Neural cell (in vitro differentiated cells): ENCODE measurements at regions not wholly inside any gene's neighbourhood (a gene's known extent, or its start where the extent isn't known, plus 50 kb on each side); places are given as distances from the start of the nearest gene placed in this dataset.

Source experiments
- H2AFZ ChIP-seq: fragments of 200-600, 300-800 bp; sonication (generic), shearing (Covaris generic); 2 replicates; pipeline ENCODE4 v1.6.0; 2014; ENCODE audit warnings: low read depth, mild to moderate bottlenecking, antibody characterized with exemption, low read length, moderate library complexity
- H3F3A ChIP-seq: fragments of 200-600 bp; shearing (Covaris generic); 2 replicates; pipeline ENCODE4 v1.6.1; 2016; ENCODE audit warnings: mild to moderate bottlenecking, moderate library complexity, mixed read lengths, antibody characterized with exemption, low read length; ENCODE audit not compliant: insufficient read depth, poor library complexity, severe bottlenecking
- H3K27ac ChIP-seq: fragments of 200-600, 300-800 bp; sonication (generic), shearing (Covaris generic); 2 replicates; pipeline ENCODE4 v1.5.1; 2014; ENCODE audit warnings: mild to moderate bottlenecking, low read length, moderate library complexity
- H3K27me3 ChIP-seq: fragments of 300-800, 200-600 bp; sonication (generic), shearing (Covaris generic); 2 replicates; pipeline ENCODE4 v1.6.0; 2014; ENCODE audit warnings: mild to moderate bottlenecking, low read depth, low read length, moderate library complexity; ENCODE audit not compliant: insufficient read depth
- H3K36me3 ChIP-seq: fragments of 300-800, 200-600 bp; sonication (generic), shearing (Covaris generic); 2 replicates; pipeline ENCODE4 v1.5.1; 2014; ENCODE audit warnings: mild to moderate bottlenecking, antibody characterized with exemption, low read length, moderate library complexity; ENCODE audit not compliant: insufficient read depth
- H3K4me2 ChIP-seq: fragments of 300-800, 200-600 bp; sonication (generic), shearing (Covaris generic); 2 replicates; pipeline ENCODE4 v1.6.0; 2014; ENCODE audit warnings: mild to moderate bottlenecking, low read length
- H3K4me3 ChIP-seq: fragments of 300-800, 200-600 bp; sonication (generic), shearing (Covaris generic); 2 replicates; pipeline ENCODE4 v1.5.1; 2014; ENCODE audit warnings: mild to moderate bottlenecking, low read length, moderate library complexity
- H3K79me2 ChIP-seq: fragments of 200-600 bp; shearing (Covaris generic); replicated peaks from 2 replicates; pipeline ENCODE4 v1.6.0; 2014; ENCODE audit warnings: mild to moderate bottlenecking, low read length, moderate library complexity; ENCODE audit not compliant: insufficient read depth
- H3K9ac ChIP-seq: fragments of 300-800, 200-600 bp; sonication (generic), shearing (Covaris generic); 2 replicates; pipeline ENCODE4 v1.6.1; 2016; ENCODE audit warnings: mild to moderate bottlenecking, low read length, mixed read lengths
- H3K9me2 ChIP-seq: fragments of 200-600 bp; shearing (Covaris generic); 2 replicates; pipeline ENCODE4 v1.6.1; 2016; ENCODE audit warnings: mild to moderate bottlenecking, low read length, mixed read lengths; ENCODE audit not compliant: insufficient read depth
- H3K9me3 ChIP-seq: fragments of 200-600, 300-800 bp; sonication (generic), shearing (Covaris generic); 2 replicates; pipeline ENCODE4 v1.6.1; 2016; ENCODE audit warnings: mild to moderate bottlenecking, mixed run types, low read length, moderate library complexity, mixed read lengths
- H4K20me1 ChIP-seq: fragments of 200-600 bp; shearing (Covaris generic); 2 replicates; pipeline ENCODE4 v1.6.1; 2016; ENCODE audit warnings: mild to moderate bottlenecking, mixed run types; ENCODE audit not compliant: insufficient read depth
- EP300 ChIP-seq: fragments of 450-650 bp; conservative IDR thresholded peaks from 2 replicates; pipeline ENCODE4 v1.6.1; 2014; ENCODE audit warnings: antibody characterized with exemption, mild to moderate bottlenecking, moderate library complexity; ENCODE audit not compliant: poor library complexity, severe bottlenecking
- EZH2 ChIP-seq: fragments of 200-600, 300-800 bp; shearing (Covaris generic), sonication (generic); IDR thresholded peaks from 2 replicates; pipeline ENCODE4 v1.6.1; 2014; ENCODE audit warnings: antibody characterized with exemption, low read length, borderline replicate concordance, mild to moderate bottlenecking; ENCODE audit not compliant: insufficient read depth, poor library complexity, severe bottlenecking
- MXI1 ChIP-seq: fragments of 450-650 bp; conservative IDR thresholded peaks from 2 replicates; pipeline ENCODE4 v1.6.1; 2014; ENCODE audit warnings: antibody characterized with exemption, mild to moderate bottlenecking; ENCODE audit not compliant: poor library complexity, severe bottlenecking
- POLR2AphosphoS5 ChIP-seq: IDR thresholded peaks from 2 replicates; pipeline ENCODE4 v1.6.1; 2012
- RAD21 ChIP-seq: fragments of 450-650 bp; conservative IDR thresholded peaks from 2 replicates; pipeline ENCODE4 v1.6.1; 2014; ENCODE audit warnings: antibody characterized with exemption, mild to moderate bottlenecking, moderate library complexity
- REST ChIP-seq: IDR thresholded peaks from 2 replicates; pipeline ENCODE4 v1.6.1; 2012; ENCODE audit warnings: borderline replicate concordance
- SMC3 ChIP-seq: fragments of 450-650 bp; conservative IDR thresholded peaks from 2 replicates; pipeline ENCODE4 v1.6.1; 2014; ENCODE audit warnings: antibody characterized with exemption, mild to moderate bottlenecking, moderate library complexity; ENCODE audit not compliant: poor library complexity
- TAF1 ChIP-seq: IDR thresholded peaks from 2 replicates; pipeline ENCODE4 v1.6.1; 2012; ENCODE audit warnings: low read depth
- TF ChIP-seq, protein P1 (sequence below): fragments of 450-650 bp; IDR thresholded peaks from 2 replicates; pipeline ENCODE4 v1.5.1; 2014; ENCODE audit warnings: antibody characterized with exemption, mild to moderate bottlenecking, moderate library complexity; ENCODE audit not compliant: poor library complexity, severe bottlenecking

GRCh38 chr1:43047135-43047534 is 88.5 kb upstream of the SLC2A1 start:
- H3K9me3 ChIP-seq, result no peaks in the 10 kb centered on the region
- H4K20me1 ChIP-seq, result no peaks in the 10 kb centered on the region
- no peaks in the 10 kb centered on the region for H3K9me2 ChIP-seq
- no peak overlapping the region for H3K4me3 ChIP-seq
- no peaks in the 10 kb centered on the region for H3K27me3 ChIP-seq
- TF ChIP-seq TAF1 (no peak), EP300 (no peak), REST (no peak), EZH2 (no peak), RAD21 (no peak), SMC3 (no peak), MXI1 (no peak), POLR2AphosphoS5 (no peak)
- TF ChIP-seq, protein P1, sequence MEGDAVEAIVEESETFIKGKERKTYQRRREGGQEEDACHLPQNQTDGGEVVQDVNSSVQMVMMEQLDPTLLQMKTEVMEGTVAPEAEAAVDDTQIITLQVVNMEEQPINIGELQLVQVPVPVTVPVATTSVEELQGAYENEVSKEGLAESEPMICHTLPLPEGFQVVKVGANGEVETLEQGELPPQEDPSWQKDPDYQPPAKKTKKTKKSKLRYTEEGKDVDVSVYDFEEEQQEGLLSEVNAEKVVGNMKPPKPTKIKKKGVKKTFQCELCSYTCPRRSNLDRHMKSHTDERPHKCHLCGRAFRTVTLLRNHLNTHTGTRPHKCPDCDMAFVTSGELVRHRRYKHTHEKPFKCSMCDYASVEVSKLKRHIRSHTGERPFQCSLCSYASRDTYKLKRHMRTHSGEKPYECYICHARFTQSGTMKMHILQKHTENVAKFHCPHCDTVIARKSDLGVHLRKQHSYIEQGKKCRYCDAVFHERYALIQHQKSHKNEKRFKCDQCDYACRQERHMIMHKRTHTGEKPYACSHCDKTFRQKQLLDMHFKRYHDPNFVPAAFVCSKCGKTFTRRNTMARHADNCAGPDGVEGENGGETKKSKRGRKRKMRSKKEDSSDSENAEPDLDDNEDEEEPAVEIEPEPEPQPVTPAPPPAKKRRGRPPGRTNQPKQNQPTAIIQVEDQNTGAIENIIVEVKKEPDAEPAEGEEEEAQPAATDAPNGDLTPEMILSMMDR, result no peak
- H3K9ac ChIP-seq, result no peak overlapping the region
- H3K27ac ChIP-seq, result no peak overlapping the region
- no peaks in the 10 kb centered on the region for H3K36me3 ChIP-seq
- H3K4me2 ChIP-seq, result no peak overlapping the region
- no peaks in the 10 kb centered on the region for H3K79me2 ChIP-seq
- H3F3A ChIP-seq, result no peaks in the 10 kb centered on the region
- no peak overlapping the region for H2AFZ ChIP-seq

DNA sequence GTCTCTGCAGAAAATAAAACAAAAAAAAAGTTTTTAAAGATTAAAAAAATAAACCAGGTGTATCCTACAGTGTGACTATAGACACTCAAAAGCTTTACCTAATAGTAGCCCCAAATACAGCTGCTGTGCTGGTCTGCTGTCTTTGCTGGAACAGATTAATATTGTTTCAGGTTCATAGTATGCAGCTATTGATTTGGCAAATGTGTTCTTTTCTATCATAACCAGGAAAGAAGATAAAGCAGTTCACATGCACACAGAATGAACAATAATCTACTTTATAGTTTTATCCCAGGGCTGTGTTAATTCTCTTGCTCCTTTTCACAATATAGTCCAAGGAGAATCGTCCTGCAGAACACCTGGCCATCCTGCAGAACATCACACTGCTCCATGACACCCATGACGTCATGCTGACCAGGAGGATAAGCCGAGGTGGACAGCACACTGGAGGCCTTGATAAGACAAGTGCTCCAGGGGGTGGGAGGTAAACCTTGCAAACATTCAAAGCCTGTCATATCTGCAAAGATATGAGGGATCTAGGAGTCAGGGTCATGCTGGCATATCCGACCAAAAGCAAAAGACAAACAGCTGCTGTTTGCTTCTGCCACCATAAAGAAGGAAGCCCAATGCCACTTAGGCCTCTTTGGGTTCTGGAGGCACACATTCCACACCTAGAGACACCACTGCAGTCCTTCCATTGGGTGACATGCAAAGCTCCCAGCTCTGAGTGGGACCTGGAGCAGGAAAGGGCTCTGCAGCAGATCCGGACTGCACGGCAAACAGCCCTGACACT is 86.1 kb upstream of the SLC2A1 start:
- Histone ChIP-seq H3K36me3 (no peaks in the 10 kb centered on the region), H4K20me1 (no peaks in the 10 kb centered on the region), H3F3A (no peaks in the 10 kb centered on the region), H3K9me3 (no peaks in the 10 kb centered on the region), H3K79me2 (no peaks in the 10 kb centered on the region), H3K4me2 (no peak overlapping the region), H3K9me2 (no peaks in the 10 kb centered on the region), H3K27ac (no peak overlapping the region), H3K9ac (no peak overlapping the region), H3K27me3 (no peaks in the 10 kb centered on the region), H2AFZ (no peak overlapping the region), H3K4me3 (no peak overlapping the region)
- no peak for TF ChIP-seq TAF1
- no peak for TF ChIP-seq RAD21
- TF ChIP-seq SMC3, result no peak
- no peak for TF ChIP-seq REST
- TF ChIP-seq EP300, result no peak
- no peak for TF ChIP-seq POLR2AphosphoS5
- no peak for TF ChIP-seq MXI1
